ENCODE measurements at regions not wholly inside any gene's neighbourhood (a gene's known extent, or its start where the extent isn't known, plus 50 kb on each side); places are given as distances from the start of the nearest gene placed in this dataset.

- TF ChIP-seq EZH2 (IDR thresholded peaks at IDR 0.05; ENCODE audit: low read length, missing control alignments) (no peak), CTCF (conservative IDR thresholded peaks at IDR 0.05 in 1 of 2, IDR thresholded peaks at IDR 0.05 in 1 of 2; ENCODE audit: low read depth in 1 of 2, low read length in 2 of 2) (no peak)
- no peak overlapping the region for H3K4me2 ChIP-seq (ENCODE audit: extremely low read depth, insufficient read depth, low read length)
- H3K79me2 ChIP-seq (ENCODE audit: control insufficient read depth, insufficient read depth, low read length): no peaks in the 10 kb centered on the region
- no peaks in the 10 kb centered on the region for H3K27me3 ChIP-seq (ENCODE audit: control insufficient read depth, insufficient read depth, low read length)
- no peaks in the 10 kb centered on the region for H4K20me1 ChIP-seq (ENCODE audit: control insufficient read depth, extremely low read depth, insufficient read depth, low read length)
- H3K36me3 ChIP-seq (ENCODE audit: control insufficient read depth, insufficient read depth, low read length): no peaks in the 10 kb centered on the region
- H2AFZ ChIP-seq (ENCODE audit: low read length): no peak overlapping the region
- no peaks in the 10 kb centered on the region for H3K4me1 ChIP-seq (ENCODE audit: control insufficient read depth, extremely low read depth, insufficient read depth, low read length)
- H3K9me3 ChIP-seq (ENCODE audit: control insufficient read depth, insufficient read depth, low read depth, low read length): no peaks in the 10 kb centered on the region
- H3K9ac ChIP-seq (ENCODE audit: insufficient read depth, low read length): no peak overlapping the region
- H3K27ac ChIP-seq (ENCODE audit: insufficient read depth, low read length): no peak overlapping the region
- DNase-seq (ENCODE audit: low read depth in 2 of 2): no peak
- no peak overlapping the region for H3K4me3 ChIP-seq (replicated peaks in 1 of 4; ENCODE audit: control extremely low read depth in 1 of 4, insufficient read depth in 1 of 4, low read depth in 3 of 4, low read length in 4 of 4)
Measured at GRCh38 chr9:78830301-78830700, 533.4 kb downstream of the PSAT1 start.

GRCh38 chr9:78831726-78832125 is 534.8 kb downstream of the PSAT1 start:
- no peaks in the 10 kb centered on the region for H4K20me1 ChIP-seq (ENCODE audit: control insufficient read depth, extremely low read depth, insufficient read depth, low read length)
- no peak for DNase-seq (ENCODE audit: low read depth in 2 of 2)
- H3K27me3 ChIP-seq (ENCODE audit: control insufficient read depth, insufficient read depth, low read length): no peaks in the 10 kb centered on the region
- TF ChIP-seq EZH2 (IDR thresholded peaks at IDR 0.05; ENCODE audit: low read length, missing control alignments): no peak
- TF ChIP-seq CTCF (conservative IDR thresholded peaks at IDR 0.05 in 1 of 2, IDR thresholded peaks at IDR 0.05 in 1 of 2; ENCODE audit: low read depth in 1 of 2, low read length in 2 of 2): no peak
- H3K4me2 ChIP-seq (ENCODE audit: extremely low read depth, insufficient read depth, low read length): no peak overlapping the region
- H3K79me2 ChIP-seq (ENCODE audit: control insufficient read depth, insufficient read depth, low read length): no peaks in the 10 kb centered on the region
- no peak overlapping the region for H3K4me3 ChIP-seq (replicated peaks in 1 of 4; ENCODE audit: control extremely low read depth in 1 of 4, insufficient read depth in 1 of 4, low read depth in 3 of 4, low read length in 4 of 4)
- H2AFZ ChIP-seq (ENCODE audit: low read length): no peak overlapping the region
- no peaks in the 10 kb centered on the region for H3K4me1 ChIP-seq (ENCODE audit: control insufficient read depth, extremely low read depth, insufficient read depth, low read length)
- H3K27ac ChIP-seq (ENCODE audit: insufficient read depth, low read length): no peak overlapping the region
- H3K9ac ChIP-seq (ENCODE audit: insufficient read depth, low read length): no peak overlapping the region
- H3K9me3 ChIP-seq (ENCODE audit: control insufficient read depth, insufficient read depth, low read depth, low read length): no peaks in the 10 kb centered on the region
- H3K36me3 ChIP-seq (ENCODE audit: control insufficient read depth, insufficient read depth, low read length): no peaks in the 10 kb centered on the region

GRCh38 chr9:78835928-78836450 is 539.1 kb downstream of the PSAT1 start:
- peak in 1 of 2 donors; percentile 62 for DNase-seq (ENCODE audit: low read depth in 2 of 2)

More at GRCh38 chr9:78835928-78836450, 539.1 kb downstream of the PSAT1 start:
- Histone ChIP-seq H3K36me3 (ENCODE audit: control insufficient read depth, insufficient read depth, low read length) (no peaks in the 10 kb centered on the region), H3K4me2 (ENCODE audit: extremely low read depth, insufficient read depth, low read length) (no peak overlapping the region), H3K9me3 (ENCODE audit: control insufficient read depth, insufficient read depth, low read depth, low read length) (no peaks in the 10 kb centered on the region), H3K4me3 (replicated peaks in 1 of 4; ENCODE audit: control extremely low read depth in 1 of 4, insufficient read depth in 1 of 4, low read depth in 3 of 4, low read length in 4 of 4) (no peak overlapping the region), H3K4me1 (ENCODE audit: control insufficient read depth, extremely low read depth, insufficient read depth, low read length) (no peaks in the 10 kb centered on the region), H3K79me2 (ENCODE audit: control insufficient read depth, insufficient read depth, low read length) (no peaks in the 10 kb centered on the region), H3K9ac (ENCODE audit: insufficient read depth, low read length) (no peak overlapping the region), H4K20me1 (ENCODE audit: control insufficient read depth, extremely low read depth, insufficient read depth, low read length) (no peaks in the 10 kb centered on the region), H2AFZ (ENCODE audit: low read length) (no peak overlapping the region), H3K27me3 (ENCODE audit: control insufficient read depth, insufficient read depth, low read length) (no peaks in the 10 kb centered on the region), H3K27ac (ENCODE audit: insufficient read depth, low read length) (no peak overlapping the region)
- TF ChIP-seq CTCF (conservative IDR thresholded peaks at IDR 0.05 in 1 of 2, IDR thresholded peaks at IDR 0.05 in 1 of 2; ENCODE audit: low read depth in 1 of 2, low read length in 2 of 2): no peak
